ENCODE measurements at regions not wholly inside any gene's neighbourhood (a gene's known extent, or its start where the extent isn't known, plus 50 kb on each side); places are given as distances from the start of the nearest gene placed in this dataset.
"Not testable (repeated sequence)": the region's sequence is repeated elsewhere in the genome, so short reads cannot be mapped to it uniquely, and the experiment has no call there.

- TF ChIP-seq, protein P1, sequence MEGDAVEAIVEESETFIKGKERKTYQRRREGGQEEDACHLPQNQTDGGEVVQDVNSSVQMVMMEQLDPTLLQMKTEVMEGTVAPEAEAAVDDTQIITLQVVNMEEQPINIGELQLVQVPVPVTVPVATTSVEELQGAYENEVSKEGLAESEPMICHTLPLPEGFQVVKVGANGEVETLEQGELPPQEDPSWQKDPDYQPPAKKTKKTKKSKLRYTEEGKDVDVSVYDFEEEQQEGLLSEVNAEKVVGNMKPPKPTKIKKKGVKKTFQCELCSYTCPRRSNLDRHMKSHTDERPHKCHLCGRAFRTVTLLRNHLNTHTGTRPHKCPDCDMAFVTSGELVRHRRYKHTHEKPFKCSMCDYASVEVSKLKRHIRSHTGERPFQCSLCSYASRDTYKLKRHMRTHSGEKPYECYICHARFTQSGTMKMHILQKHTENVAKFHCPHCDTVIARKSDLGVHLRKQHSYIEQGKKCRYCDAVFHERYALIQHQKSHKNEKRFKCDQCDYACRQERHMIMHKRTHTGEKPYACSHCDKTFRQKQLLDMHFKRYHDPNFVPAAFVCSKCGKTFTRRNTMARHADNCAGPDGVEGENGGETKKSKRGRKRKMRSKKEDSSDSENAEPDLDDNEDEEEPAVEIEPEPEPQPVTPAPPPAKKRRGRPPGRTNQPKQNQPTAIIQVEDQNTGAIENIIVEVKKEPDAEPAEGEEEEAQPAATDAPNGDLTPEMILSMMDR (IDR thresholded peaks at IDR 0.05), result not testable (repeated sequence)
- TF ChIP-seq POLR2A (IDR thresholded peaks at IDR 0.05), result not testable (repeated sequence)
These were observed 558.1 kb downstream of the CD109 start for GRCh38 chr6:74254147-74254546.
